ENCODE measurements at regions not wholly inside any gene's neighbourhood (a gene's known extent, or its start where the extent isn't known, plus 50 kb on each side); places are given as distances from the start of the nearest gene placed in this dataset.
"Not testable (repeated sequence)": the region's sequence is repeated elsewhere in the genome, so short reads cannot be mapped to it uniquely, and the experiment has no call there.

GRCh38 chr7:91459539-91459938 lies 195.3 kb downstream of the FZD1 start:
- no peak for DNase-seq

GRCh38 chr7:91462316-91462715 lies 198.1 kb downstream of the FZD1 start:
- DNase-seq: peak in 1 of 3 donors; percentile 13

GRCh38 chr7:91463330-91463729 lies 199.1 kb downstream of the FZD1 start:
- DNase-seq: no peak

- DNase-seq: no peak
These were observed 201.4 kb downstream of the FZD1 start for GRCh38 chr7:91465595-91466061.

GRCh38 chr7:91468256-91468655 lies 204.0 kb downstream of the FZD1 start:
- no peak for DNase-seq

GRCh38 chr7:91473619-91474018 lies 209.4 kb downstream of the FZD1 start:
- DNase-seq: no peak

GRCh38 chr7:91474074-91474473 lies 209.8 kb downstream of the FZD1 start:
- DNase-seq: no peak

GRCh38 chr7:91480470-91480869 lies 216.2 kb downstream of the FZD1 start:
- DNase-seq: not testable (repeated sequence)

- peak in 2 of 3 donors; percentile 2 to 18 for DNase-seq
These were observed 227.6 kb downstream of the FZD1 start for GRCh38 chr7:91491868-91492267.

GRCh38 chr7:91492317-91492716 lies 228.1 kb downstream of the FZD1 start:
- no peak for DNase-seq

- no peak for DNase-seq
These were observed 228.5 kb downstream of the FZD1 start for GRCh38 chr7:91492773-91493172.

GRCh38 chr7:91494450-91494849 lies 230.2 kb downstream of the FZD1 start:
- DNase-seq: no peak

GRCh38 chr7:91496251-91496820 lies 232.1 kb downstream of the FZD1 start:
- DNase-seq: no peak

GRCh38 chr7:91497277-91497676 lies 233.0 kb downstream of the FZD1 start:
- not testable (repeated sequence) for DNase-seq

- DNase-seq: peak in 1 of 3 donors; percentile 36
These were observed 239.8 kb downstream of the FZD1 start for GRCh38 chr7:91503934-91504555.

- no peak for DNase-seq
These were observed 240.7 kb downstream of the FZD1 start for GRCh38 chr7:91504919-91505318.

GRCh38 chr7:91506966-91507365 lies 242.7 kb downstream of the FZD1 start:
- not testable (repeated sequence) for DNase-seq

- DNase-seq: not testable (repeated sequence)
These were observed 247.6 kb downstream of the FZD1 start for GRCh38 chr7:91511861-91512260.

GRCh38 chr7:91512958-91513357 lies 248.7 kb downstream of the FZD1 start:
- DNase-seq: no peak

- no peak for DNase-seq
These were observed 250.4 kb downstream of the FZD1 start for GRCh38 chr7:91514591-91514990.

- DNase-seq: no peak
These were observed 251.7 kb downstream of the FZD1 start for GRCh38 chr7:91515961-91516360.

GRCh38 chr7:91517201-91517785 lies 253.1 kb downstream of the FZD1 start:
- DNase-seq: peak; percentile 27 to 73 (median 60)

- DNase-seq: no peak
These were observed 253.8 kb downstream of the FZD1 start for GRCh38 chr7:91518058-91518457.

All from muscle of back (tissue), 3 donors.